Testis (tissue), 2 donors: ENCODE measurements at regions not wholly inside any gene's neighbourhood (a gene's known extent, or its start where the extent isn't known, plus 50 kb on each side); places are given as distances from the start of the nearest gene placed in this dataset.
A peak's percentile ranks its signal among the peaks of the same experiment; 100 is the strongest.

ENCODE experiments used
- DNase-seq: peaks from one replicate; pipeline ENCODE4 v3.0.0-alpha.2; 2019
- H3K27ac ChIP-seq, 2 donors: fragments of 200-600 bp; sonication (generic); one replicate each; pipeline ENCODE4 v1.5.1; 2019
- H3K27me3 ChIP-seq: fragments of 200-600 bp; sonication (generic); one replicate; pipeline ENCODE4 v1.5.1; 2019
- H3K36me3 ChIP-seq: fragments of 200-600 bp; sonication (generic); one replicate; pipeline ENCODE4 v1.5.1; 2017; ENCODE audit warnings: low read depth; ENCODE audit errors: missing control alignments
- H3K4me1 ChIP-seq: fragments of 200-600 bp; sonication (generic); one replicate; pipeline ENCODE4 v1.5.1; 2019
- H3K4me3 ChIP-seq, 2 donors: fragments of 200-600 bp; sonication (generic); one replicate each; pipeline ENCODE4 v1.5.1; 2017 to 2019
- H3K9me3 ChIP-seq: fragments of 200-600 bp; sonication (generic); one replicate; pipeline ENCODE4 v1.5.1; 2017
- CTCF ChIP-seq, 3 experiments: fragments of 450-650 bp in 2 of 3; fragments of 200-600 bp in 1 of 3; sonication (generic) in 1 of 3; IDR thresholded peaks; one replicate each; pipeline ENCODE4 v1.5.1; 2016 to 2019; ENCODE audit warnings: antibody characterized with exemption in 3 of 3, mild to moderate bottlenecking in 2 of 3, moderate library complexity in 1 of 3
- POLR2A ChIP-seq: fragments of 450-650 bp; IDR thresholded peaks from one replicate; pipeline ENCODE4 v1.6.1; 2017; ENCODE audit warnings: antibody characterized with exemption, mild to moderate bottlenecking, moderate library complexity
- WGBS, 2 donors: methylation state at CpG; one replicate each; pipeline ENCODE4 v1.1.5; 2018; 5-methylcytosine and 5-hydroxymethylcytosine counted together
- intact Hi-C: fragments of 100-400 bp; cut with DNase I; formaldehyde crosslinking; loops from one replicate; pipeline ENCODE4 v1.15.1; 2023; ENCODE audit warnings: low total_unique reads

GRCh38 chr2:187266147-187266546, 181.9 kb downstream of the CALCRL start:
- no peak for TF ChIP-seq POLR2A
- no peak for TF ChIP-seq CTCF (IDR thresholded peaks at IDR 0.05)
- Histone ChIP-seq H3K9me3 (no peaks in the 10 kb centered on the region), H3K36me3 (no peaks in the 10 kb centered on the region), H3K27ac (no peak overlapping the region), H3K27me3 (no peaks in the 10 kb centered on the region), H3K4me1 (no peaks in the 10 kb centered on the region), H3K4me3 (no peak overlapping the region)
- intact Hi-C loops, result no loop called here
- 85 to 90% methylated on average over 2 of the region's 2 CpGs for WGBS, 2 donors
- no peak for DNase-seq

DNA sequence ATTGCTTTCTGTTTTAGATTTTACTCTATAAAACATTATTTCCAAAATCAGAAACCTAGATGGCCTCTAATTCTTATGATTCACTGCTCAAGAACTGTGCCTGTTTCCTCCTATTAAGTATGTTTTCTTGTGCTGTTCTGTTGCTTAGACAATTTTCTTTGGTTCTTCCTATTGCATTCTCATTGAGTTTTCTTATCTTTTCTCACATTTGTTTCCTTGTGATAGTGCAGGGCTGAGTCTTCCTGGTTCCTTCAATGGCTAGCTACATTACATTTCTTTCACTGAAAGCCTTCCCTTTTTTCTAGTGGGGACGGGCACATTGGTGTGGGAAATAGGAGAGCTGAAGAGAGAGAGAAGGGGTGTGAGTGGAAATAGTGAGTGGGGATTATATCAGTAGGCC, 183.4 kb downstream of the CALCRL start:
- no peak overlapping the region for H3K4me3 ChIP-seq
- WGBS, 2 donors, result 53 to 96% methylated on average over 1 of the region's 1 CpG
- H3K27me3 ChIP-seq, result no peaks in the 10 kb centered on the region
- no peaks in the 10 kb centered on the region for H3K4me1 ChIP-seq
- DNase-seq, result no peak
- H3K9me3 ChIP-seq, result no peaks in the 10 kb centered on the region
- no peaks in the 10 kb centered on the region for H3K36me3 ChIP-seq
- no peak overlapping the region for H3K27ac ChIP-seq
- TF ChIP-seq CTCF (IDR thresholded peaks at IDR 0.05), result no peak
- no peak for TF ChIP-seq POLR2A
- intact Hi-C loops, result no loop called here

GRCh38 chr2:187263675-187264560, 184.1 kb downstream of the CALCRL start:
- intact Hi-C loops, result no loop called here
- TF ChIP-seq CTCF (IDR thresholded peaks at IDR 0.05) (no peak), POLR2A (no peak)
- WGBS, 2 donors, result 64 to 72% methylated on average over 9 of the region's 9 CpGs
- no peak for DNase-seq
- Histone ChIP-seq H3K4me1 (no peaks in the 10 kb centered on the region), H3K9me3 (no peaks in the 10 kb centered on the region), H3K27me3 (no peaks in the 10 kb centered on the region), H3K27ac (no peak overlapping the region), H3K36me3 (no peaks in the 10 kb centered on the region), H3K4me3 (no peak overlapping the region)

- no peak overlapping the region for H3K4me3 ChIP-seq
- H3K9me3 ChIP-seq, result no peaks in the 10 kb centered on the region
- WGBS, 2 donors, result 86 to 92% methylated on average over 1 of the region's 1 CpG
- H3K36me3 ChIP-seq, result no peaks in the 10 kb centered on the region
- TF ChIP-seq CTCF (IDR thresholded peaks at IDR 0.05), result no peak
- no peak for TF ChIP-seq POLR2A
- H3K4me1 ChIP-seq, result no peaks in the 10 kb centered on the region
- intact Hi-C loops, result no loop called here
- H3K27ac ChIP-seq, result no peak overlapping the region
- DNase-seq, result no peak
- H3K27me3 ChIP-seq, result no peaks in the 10 kb centered on the region
These were observed 186.3 kb downstream of the CALCRL start for GRCh38 chr2:187261705-187262104.

DNA sequence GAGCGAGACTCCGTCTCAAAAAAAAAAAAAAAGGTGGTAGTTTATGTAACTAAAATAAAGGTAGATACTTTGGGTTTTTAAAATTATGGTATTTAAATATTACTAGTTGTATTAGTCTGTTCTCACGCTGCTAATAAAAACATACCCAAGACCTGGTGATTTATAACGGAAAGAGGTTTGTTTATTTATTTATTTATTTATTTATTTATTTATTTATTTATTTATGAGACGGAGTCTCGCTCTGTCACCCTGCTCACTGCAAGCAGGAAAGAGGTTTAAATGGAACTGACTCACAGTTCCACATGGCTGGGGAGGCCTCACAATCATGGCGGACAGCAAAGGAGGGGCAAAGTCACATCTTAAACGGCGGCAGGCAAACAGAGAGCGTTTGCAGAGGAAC, 196.0 kb downstream of the CALCRL start:
- Histone ChIP-seq H3K27me3 (no peaks in the 10 kb centered on the region), H3K4me3 (peak overlapping the region in 1 of 2 donors; percentile 25), H3K4me1 (no peaks in the 10 kb centered on the region), H3K27ac (no peak overlapping the region), H3K9me3 (no peaks in the 10 kb centered on the region), H3K36me3 (no peaks in the 10 kb centered on the region)
- DNase-seq, result peak; percentile 24
- no peak for TF ChIP-seq POLR2A
- no peak for TF ChIP-seq CTCF (IDR thresholded peaks at IDR 0.05)
- intact Hi-C loops, result no loop called here
- 57 to 76% methylated on average over 10 of the region's 10 CpGs for WGBS, 2 donors
